ENCODE measurements at regions not wholly inside any gene's neighbourhood (a gene's known extent, or its start where the extent isn't known, plus 50 kb on each side); places are given as distances from the start of the nearest gene placed in this dataset.
A peak's percentile ranks its signal among the peaks of the same experiment; 100 is the strongest.

GRCh38 chr2:150625303-150625702 is 137.8 kb upstream of the RND3 start:
- no peak for TF ChIP-seq CTCF (conservative IDR thresholded peaks at IDR 0.05; ENCODE audit: low read length)
- H3K4me3 ChIP-seq (ENCODE audit: low read length) = no peak overlapping the region
- no peak for DNase-seq (ENCODE audit: low read depth)

DNA sequence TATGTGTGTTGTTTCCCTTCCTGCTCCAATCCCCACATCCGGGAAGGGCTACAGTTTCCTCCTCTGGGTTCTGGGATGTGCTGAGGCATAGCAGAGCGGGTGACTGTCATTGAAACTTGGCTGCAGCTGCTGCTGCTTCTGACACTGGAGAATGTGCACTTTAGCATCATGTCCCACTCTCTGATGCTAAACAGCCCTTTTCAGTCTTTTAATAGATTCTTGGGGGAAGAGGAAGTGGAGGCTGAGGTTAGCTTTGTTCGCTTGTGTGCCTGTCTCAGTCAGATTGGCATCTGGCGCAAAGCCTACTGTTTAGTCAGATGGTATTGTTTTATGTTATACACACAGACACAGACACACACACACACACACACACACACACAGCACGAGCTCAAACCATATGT is 136.5 kb upstream of the RND3 start:
- H3K4me3 ChIP-seq (ENCODE audit: low read length) = no peak overlapping the region
- no peak for TF ChIP-seq CTCF (conservative IDR thresholded peaks at IDR 0.05; ENCODE audit: low read length)
- no peak for DNase-seq (ENCODE audit: low read depth)

DNA sequence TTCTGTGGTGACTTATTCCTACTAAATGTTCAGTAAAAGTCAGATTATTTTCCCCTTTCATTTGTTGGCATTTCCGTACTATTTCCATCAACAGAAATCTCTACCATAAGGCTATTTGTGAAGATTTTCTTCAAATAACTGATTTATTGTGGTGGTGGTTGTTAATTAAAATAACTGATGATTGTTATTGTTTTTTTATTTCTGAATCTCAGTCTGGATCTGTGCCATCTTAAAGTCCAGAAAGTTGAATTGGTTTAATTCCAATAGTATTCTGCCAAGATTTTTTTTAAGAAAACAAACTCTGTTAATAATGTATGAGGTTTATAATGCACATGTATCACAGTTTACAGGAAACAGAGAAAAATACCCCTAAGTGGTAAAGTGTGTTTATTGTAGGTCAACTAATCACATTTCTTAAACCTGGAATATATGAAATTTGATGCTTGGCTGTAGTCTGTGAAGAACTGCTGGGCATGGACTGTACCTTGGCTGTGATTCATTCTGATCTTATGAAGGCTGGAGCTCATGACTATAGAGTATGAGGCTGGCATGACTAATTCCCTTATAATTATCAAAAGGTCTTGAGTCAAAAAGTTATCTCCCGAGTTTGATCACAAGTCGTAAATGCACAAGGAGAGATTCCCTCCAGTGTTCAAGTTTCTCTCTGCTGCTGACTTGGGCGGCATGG is 134.2 kb upstream of the RND3 start:
- TF ChIP-seq CTCF (conservative IDR thresholded peaks at IDR 0.05; ENCODE audit: low read length) = no peak
- H3K4me3 ChIP-seq (ENCODE audit: low read length) = no peak overlapping the region
- peak; percentile 68 for DNase-seq (ENCODE audit: low read depth)

- H3K4me3 ChIP-seq (ENCODE audit: low read length) = no peak overlapping the region
- DNase-seq (ENCODE audit: low read depth) = no peak
- no peak for TF ChIP-seq CTCF (conservative IDR thresholded peaks at IDR 0.05; ENCODE audit: low read length)
These were observed 133.4 kb upstream of the RND3 start for GRCh38 chr2:150620855-150621254.

DNA sequence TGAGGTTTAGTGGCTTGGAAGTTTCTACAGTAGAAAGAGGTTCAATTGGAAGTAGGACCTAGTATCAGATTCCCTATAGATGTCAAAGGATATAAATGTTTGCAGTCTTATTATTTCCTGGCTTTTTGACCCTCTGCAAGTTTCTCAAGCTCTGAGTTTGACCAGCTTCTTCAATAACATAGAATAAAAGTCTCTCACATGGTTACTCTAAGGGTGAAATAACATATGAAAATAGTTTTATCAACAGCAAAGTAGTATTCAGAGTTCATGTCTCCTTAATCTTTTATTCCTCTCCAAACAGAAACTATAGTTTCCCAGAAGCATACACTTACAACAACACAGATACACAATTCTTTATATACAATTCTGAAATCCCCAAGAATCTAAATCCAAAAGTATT is 132.9 kb upstream of the RND3 start:
- no peak for TF ChIP-seq CTCF (conservative IDR thresholded peaks at IDR 0.05; ENCODE audit: low read length)
- H3K4me3 ChIP-seq (ENCODE audit: low read length) = no peak overlapping the region
- no peak for DNase-seq (ENCODE audit: low read depth)

- DNase-seq (ENCODE audit: low read depth) = peak; percentile 67
- H3K4me3 ChIP-seq (ENCODE audit: low read length) = no peak overlapping the region
- TF ChIP-seq CTCF (conservative IDR thresholded peaks at IDR 0.05; ENCODE audit: low read length) = no peak
These were observed 132.3 kb upstream of the RND3 start for GRCh38 chr2:150619607-150620330.

Measured in AG10803 (cell line).